K562 (cell line): ENCODE measurements at regions not wholly inside any gene's neighbourhood (a gene's known extent, or its start where the extent isn't known, plus 50 kb on each side); places are given as distances from the start of the nearest gene placed in this dataset.

Source experiments
- ATAC-seq: fragments of 200-7000 bp; cut with Tn5 transposase; 3 replicates; pipeline ENCODE4 v1.9.1; 2020; ENCODE audit warnings: moderate library complexity
- BruUV-seq: library from RNA; stranded (reverse); fragments of 400-500 nt; replicated peaks from 2 replicates; lab custom pipeline; 2021; lab: Mats Ljungman, UMichigan
- CTCF ChIA-PET: fragments of 300-600 bp; formaldehyde crosslinking; extraction: SDS; loops from one replicate; lab custom pipeline; 2021; ENCODE audit warnings: low intra/inter-chr PET ratio; lab: Yijun Ruan, JAX
- POLR2A ChIA-PET: fragments of 300-600, 350-650 bp; sonication (Branson Sonifier 250); formaldehyde crosslinking; extraction: SDS; loops from one replicate; lab custom pipeline; 2021; ENCODE audit warnings: antibody characterized with exemption, inconsistent platforms; lab: Yijun Ruan, JAX
- DNase-seq, 4 experiments: peaks; one replicate each; pipeline versions ENCODE4 v3.0.0 to v3.0.0-alpha.2; 2011 to 2018; ENCODE audit warnings: low spot score in 3 of 4, mixed read lengths in 3 of 4; ENCODE audit errors: extremely low read depth in 1 of 4
- FAIRE-seq: peaks from 2 replicates; lab custom pipeline; 2011; peaks lifted over from hg19 to GRCh38; lab: Jason Lieb, UNC
- H2AFZ ChIP-seq: 2 replicates; pipeline ENCODE4 v1.6.0; 2011; ENCODE audit warnings: low read depth, low read length, control low read depth, inconsistent platforms
- H3K27ac ChIP-seq: fragments of 200-600 bp; 3 replicates; pipeline ENCODE4 v1.8.0; 2011; ENCODE audit warnings: low read depth, mild to moderate bottlenecking, control low read depth, inconsistent platforms, low read length, moderate library complexity, mixed read lengths; ENCODE audit errors: extremely low read depth
- H3K27me3 ChIP-seq, 2 experiments: fragments of 300-600 bp in 1 of 2; 2 replicates in 1 of 2; 3 replicates in 1 of 2; pipeline versions ENCODE4 v1.6.0 to v1.8.0; 2011; ENCODE audit warnings: inconsistent platforms in 2 of 2, low read length in 2 of 2, mild to moderate bottlenecking in 1 of 2, mixed read lengths in 1 of 2, moderate library complexity in 1 of 2; ENCODE audit not compliant: control insufficient read depth in 2 of 2, insufficient read depth in 2 of 2
- H3K36me3 ChIP-seq: fragments of 300-600 bp; 3 replicates; pipeline ENCODE4 v1.8.0; 2011; ENCODE audit warnings: mild to moderate bottlenecking, low read length, inconsistent platforms; ENCODE audit not compliant: control insufficient read depth, insufficient read depth
- H3K4me1 ChIP-seq, 2 experiments: fragments of 200-600 bp in 1 of 2; replicated peaks in 1 of 2; 2 replicates in 1 of 2; 3 replicates in 1 of 2; pipeline versions ENCODE4 v1.5.1 to v1.8.0; 2011; ENCODE audit warnings: inconsistent platforms in 2 of 2, low read length in 2 of 2, mild to moderate bottlenecking in 1 of 2, mixed read lengths in 1 of 2, moderate library complexity in 1 of 2; ENCODE audit not compliant: control insufficient read depth in 2 of 2, insufficient read depth in 2 of 2
- H3K4me2 ChIP-seq: 2 replicates; pipeline ENCODE4 v1.6.1; 2011; ENCODE audit warnings: low read length, control low read depth, inconsistent platforms, mixed read lengths; ENCODE audit not compliant: insufficient read depth
- H3K4me3 ChIP-seq: fragments of 200-600 bp; sonication (generic), shearing (Covaris generic); 2 replicates; pipeline ENCODE4 v1.5.1; 2016; ENCODE audit warnings: control low read depth, inconsistent platforms
- H3K79me2 ChIP-seq: fragments of 200-600 bp; 3 replicates; pipeline ENCODE4 v1.8.0; 2011; ENCODE audit warnings: low read length, inconsistent platforms; ENCODE audit not compliant: control insufficient read depth, insufficient read depth
- H3K9ac ChIP-seq, 2 experiments: 2 replicates each; pipeline versions ENCODE4 v1.6.0 to v1.6.1; 2011; ENCODE audit warnings: low read depth in 2 of 2, low read length in 2 of 2, control low read depth in 1 of 2, inconsistent platforms in 1 of 2, mild to moderate bottlenecking in 1 of 2, mixed read lengths in 1 of 2; ENCODE audit not compliant: insufficient read depth in 1 of 2
- H3K9me1 ChIP-seq: one replicate; pipeline ENCODE4 v1.6.0; 2011; ENCODE audit warnings: inconsistent platforms, mild to moderate bottlenecking, low read length, moderate library complexity; ENCODE audit not compliant: control insufficient read depth, insufficient read depth
- H3K9me3 ChIP-seq: replicated peaks from 2 replicates; pipeline ENCODE4 v1.5.1; 2011; ENCODE audit warnings: low read depth, low read length, inconsistent platforms; ENCODE audit not compliant: control insufficient read depth, insufficient read depth
- H4K20me1 ChIP-seq: replicated peaks from 2 replicates; pipeline ENCODE4 v1.6.1; 2011; ENCODE audit warnings: low read length, inconsistent platforms, mixed read lengths; ENCODE audit not compliant: control insufficient read depth, insufficient read depth
- BCLAF1 ChIP-seq, 2 experiments: fragments of 450-650 bp in 1 of 2; IDR thresholded peaks; 2 replicates each; pipeline ENCODE4 v1.6.1; 2011 to 2017; ENCODE audit warnings: low read depth in 2 of 2, antibody characterized with exemption in 1 of 2, borderline replicate concordance in 1 of 2, low read length in 1 of 2, mild to moderate bottlenecking in 1 of 2, mixed read lengths in 1 of 2; ENCODE audit not compliant: control insufficient read depth in 1 of 2
- BHLHE40 ChIP-seq: IDR thresholded peaks from 2 replicates; pipeline ENCODE4 v1.6.1; 2011; ENCODE audit warnings: low read length, improper control_type of control experiment
- BRF2 ChIP-seq: IDR thresholded peaks from 3 replicates; pipeline ENCODE4 v1.6.1; 2011; ENCODE audit warnings: borderline replicate concordance, mild to moderate bottlenecking; ENCODE audit not compliant: insufficient read length, insufficient read depth
- E2F8 ChIP-seq: fragments of 450-650 bp; IDR thresholded peaks from 2 replicates; pipeline ENCODE4 v1.7.1; 2018; ENCODE audit warnings: mild to moderate bottlenecking, low read depth; ENCODE audit not compliant: partially characterized antibody
- HDAC2 ChIP-seq: fragments of 450-650 bp; IDR thresholded peaks from 2 replicates; pipeline ENCODE4 v1.6.1; 2016; ENCODE audit warnings: mild to moderate bottlenecking
- PRPF4 ChIP-seq: fragments of 200-400 bp; formaldehyde crosslinking; IDR thresholded peaks from one replicate; pipeline ENCODE4 v1.6.1; 2017; ENCODE audit warnings: low read length, low read depth, mild to moderate bottlenecking; ENCODE audit not compliant: insufficient read depth, poor library complexity, severe bottlenecking
- SIX5 ChIP-seq, 2 experiments: IDR thresholded peaks; 2 replicates each; pipeline ENCODE4 v1.6.1; 2011; ENCODE audit warnings: low read length in 2 of 2, borderline replicate concordance in 1 of 2, low read depth in 1 of 2, mild to moderate bottlenecking in 1 of 2, moderate library complexity in 1 of 2; ENCODE audit not compliant: insufficient read depth in 1 of 2
- STAT6 ChIP-seq: sonication (generic); formaldehyde crosslinking; IDR thresholded peaks from 2 replicates; pipeline ENCODE4 v1.8.1; 2023; ENCODE audit warnings: mild to moderate bottlenecking, missing genetic modification reagents
- TFAM ChIP-seq: fragments of 250-450 bp; sonication (Bioruptor Pico); conservative IDR thresholded peaks from 2 replicates; pipeline ENCODE4 v1.5.0; 2021; ENCODE audit warnings: mild to moderate bottlenecking, moderate library complexity
- ZBTB26 ChIP-seq: fragments of 450-650 bp; formaldehyde crosslinking; IDR thresholded peaks from 2 replicates; pipeline ENCODE4 v1.4.0; 2022; ENCODE audit warnings: missing genetic modification characterization
- WGBS: fragments of 100-300 bp; shearing (Covaris generic); methylation state at CpG from one replicate; pipeline ENCODE4 v1.1.6; 2016; ENCODE audit warnings: low coverage, mixed read lengths; ENCODE audit not compliant: insufficient coverage; ENCODE audit errors: missing lambda C conversion rate; 5-methylcytosine and 5-hydroxymethylcytosine counted together
- in situ Hi-C: fragments of 300-500 bp; cut with MboI; formaldehyde crosslinking; loops from 4 replicates; pipeline ENCODE4 v1.15.0; 2018; ENCODE audit warnings: inconsistent platforms, mixed read lengths
- intact Hi-C: fragments of 100-400 bp; cut with micrococcal nuclease; formaldehyde crosslinking; loops from 2 replicates; pipeline ENCODE4 v1.14.2; 2022

GRCh38 chr20:60292001-60292520 is 333.8 kb downstream of the CDH26 start:
- no peaks in the 10 kb centered on the region for H4K20me1 ChIP-seq
- H3K27me3 ChIP-seq: no peaks in the 10 kb centered on the region
- no peaks in the 10 kb centered on the region for H3K79me2 ChIP-seq
- no TSS peak for BruUV-seq
- in situ Hi-C loops (no loop called here), intact Hi-C loops (no loop called here)
- DNase-seq (no peak), FAIRE-seq (no peak), ATAC-seq (no peak)
- ChIA-PET CTCF (no interaction called here), POLR2A (no interaction called here)
- no peak overlapping the region for H3K4me3 ChIP-seq
- H3K9me3 ChIP-seq: no peaks in the 10 kb centered on the region
- no peak overlapping the region for H3K9ac ChIP-seq
- H2AFZ ChIP-seq: no peak overlapping the region
- H3K4me1 ChIP-seq: no peaks in the 10 kb centered on the region
- no peaks in the 10 kb centered on the region for H3K9me1 ChIP-seq
- no peak overlapping the region for H3K27ac ChIP-seq
- no peaks in the 10 kb centered on the region for H3K36me3 ChIP-seq
- H3K4me2 ChIP-seq: no peak overlapping the region
- WGBS: 0% methylated on average over 5 of the region's 5 CpGs
- TF ChIP-seq BRF2 (no peak), STAT6 (CRISPR knock-in tag) (no peak), E2F8 (no peak), BCLAF1 (IDR thresholded peaks at IDR 0.05; ENCODE audit: borderline replicate concordance in 1 of 2, control insufficient read depth in 1 of 2, low read depth in 2 of 2, low read length in 1 of 2) (no peak), HDAC2 (no peak), ZBTB26 (CRISPR knock-in tag) (no peak), BHLHE40 (no peak), PRPF4 (no peak), SIX5 (IDR thresholded peaks at IDR 0.05; ENCODE audit: borderline replicate concordance in 1 of 2, insufficient read depth in 1 of 2, low read depth in 1 of 2, low read length in 2 of 2) (no peak), TFAM (CRISPR knock-in tag) (no peak)
